HG03103 (cell line): ENCODE measurements at regions not wholly inside any gene's neighbourhood (a gene's known extent, or its start where the extent isn't known, plus 50 kb on each side); places are given as distances from the start of the nearest gene placed in this dataset.

Source experiments
- ATAC-seq: cut with Tn5 transposase; IDR thresholded peaks from one replicate; pipeline ENCODE4 v1.9.1; 2021; ENCODE audit warnings: low read depth; ENCODE audit not compliant: unreplicated experiment

DNA sequence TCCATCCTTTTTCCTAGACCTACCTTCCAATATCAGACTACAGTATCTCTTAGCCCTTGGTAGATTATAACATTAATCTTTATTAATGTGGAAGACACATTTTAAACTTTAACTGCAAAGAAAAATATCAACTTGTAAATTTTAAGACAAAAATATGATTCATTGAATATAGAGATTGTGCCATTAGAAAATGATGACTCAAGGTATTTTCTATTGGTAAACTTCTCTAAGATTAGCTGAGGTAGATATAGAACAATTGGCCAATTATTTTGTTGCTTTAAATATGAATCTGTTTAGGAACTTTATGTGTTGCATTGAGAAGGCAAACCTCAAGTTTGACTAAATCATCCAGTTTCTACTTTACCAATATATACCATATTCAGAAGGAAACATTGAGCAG, 604.7 kb downstream of the CBLN2 start:
- ATAC-seq, result no peak

DNA sequence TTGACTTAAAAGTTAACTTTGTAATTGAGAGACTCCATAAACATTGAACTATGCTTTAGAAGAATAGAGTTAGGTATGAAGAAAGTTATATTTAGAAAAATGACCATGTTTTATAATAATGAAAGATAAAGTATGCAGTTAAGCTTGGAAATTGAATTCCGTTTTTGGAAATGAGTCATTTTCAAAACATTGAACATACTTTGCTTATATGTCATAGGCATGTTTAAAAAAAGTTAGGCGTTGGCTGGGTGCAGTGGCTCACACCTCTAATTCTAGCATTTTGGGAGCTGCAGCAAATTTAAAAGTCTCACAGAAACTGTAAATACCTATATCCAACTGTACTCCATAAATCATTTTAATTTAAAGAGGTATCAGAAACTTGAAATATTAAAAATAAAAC, 607.4 kb downstream of the CBLN2 start:
- ATAC-seq, result no peak

DNA sequence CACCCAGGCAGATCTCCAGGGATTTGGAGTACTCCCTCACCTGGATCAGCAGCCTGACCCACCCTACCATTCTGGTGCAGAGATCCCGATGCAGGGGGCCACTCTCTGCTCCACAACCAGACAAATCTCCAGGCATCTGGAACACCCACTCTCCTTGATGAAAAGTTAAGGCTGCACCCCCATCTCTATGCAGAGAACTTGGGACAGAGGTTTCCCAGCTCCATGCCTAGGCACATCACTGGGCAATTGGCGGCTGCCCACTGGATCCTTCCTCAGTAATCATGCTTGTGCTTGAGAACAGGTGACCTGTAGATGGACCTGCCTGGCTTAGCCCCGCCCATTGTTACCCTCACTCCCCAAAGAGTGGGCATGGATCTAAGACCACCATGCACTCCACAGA, 624.9 kb downstream of the CBLN2 start:
- no peak for ATAC-seq

DNA sequence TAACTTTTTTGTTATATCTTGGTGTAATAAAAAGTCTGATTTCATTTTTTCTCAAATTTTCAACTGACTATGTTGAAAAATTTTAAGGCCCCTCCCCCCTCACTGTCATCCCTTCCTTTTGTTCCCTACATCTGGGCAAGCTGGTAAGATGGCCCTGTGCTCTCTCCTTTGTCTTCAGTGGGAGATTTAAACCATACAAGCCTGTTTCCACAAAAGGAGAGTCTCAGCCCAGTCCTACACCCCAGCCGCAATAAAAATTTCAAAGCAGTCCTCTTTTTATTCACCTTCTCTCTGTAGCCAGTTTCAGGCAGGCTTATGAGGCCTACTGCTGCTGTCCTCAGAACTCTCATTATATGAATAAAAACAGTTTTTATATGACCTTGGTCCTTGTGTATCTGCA, 630.5 kb downstream of the CBLN2 start:
- ATAC-seq, result no peak

DNA sequence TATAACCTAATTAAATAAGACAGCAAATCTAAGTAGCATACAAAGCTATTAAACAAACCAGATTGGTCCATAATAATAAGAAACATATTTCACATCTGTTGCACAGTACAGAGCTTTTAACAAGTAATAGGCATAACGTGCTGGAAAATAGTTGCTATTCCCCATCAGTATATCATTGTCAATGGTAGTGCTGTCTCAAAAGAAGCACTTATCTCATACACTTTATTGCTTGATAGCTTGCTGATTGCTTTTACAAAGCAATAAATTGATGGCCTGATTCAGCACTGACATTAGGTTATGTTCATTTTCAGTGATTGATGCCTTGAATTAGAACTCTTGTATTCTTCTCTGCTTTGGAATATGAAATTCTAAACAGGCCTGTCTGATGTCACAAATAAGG, 641.7 kb downstream of the CBLN2 start:
- ATAC-seq, result no peak

DNA sequence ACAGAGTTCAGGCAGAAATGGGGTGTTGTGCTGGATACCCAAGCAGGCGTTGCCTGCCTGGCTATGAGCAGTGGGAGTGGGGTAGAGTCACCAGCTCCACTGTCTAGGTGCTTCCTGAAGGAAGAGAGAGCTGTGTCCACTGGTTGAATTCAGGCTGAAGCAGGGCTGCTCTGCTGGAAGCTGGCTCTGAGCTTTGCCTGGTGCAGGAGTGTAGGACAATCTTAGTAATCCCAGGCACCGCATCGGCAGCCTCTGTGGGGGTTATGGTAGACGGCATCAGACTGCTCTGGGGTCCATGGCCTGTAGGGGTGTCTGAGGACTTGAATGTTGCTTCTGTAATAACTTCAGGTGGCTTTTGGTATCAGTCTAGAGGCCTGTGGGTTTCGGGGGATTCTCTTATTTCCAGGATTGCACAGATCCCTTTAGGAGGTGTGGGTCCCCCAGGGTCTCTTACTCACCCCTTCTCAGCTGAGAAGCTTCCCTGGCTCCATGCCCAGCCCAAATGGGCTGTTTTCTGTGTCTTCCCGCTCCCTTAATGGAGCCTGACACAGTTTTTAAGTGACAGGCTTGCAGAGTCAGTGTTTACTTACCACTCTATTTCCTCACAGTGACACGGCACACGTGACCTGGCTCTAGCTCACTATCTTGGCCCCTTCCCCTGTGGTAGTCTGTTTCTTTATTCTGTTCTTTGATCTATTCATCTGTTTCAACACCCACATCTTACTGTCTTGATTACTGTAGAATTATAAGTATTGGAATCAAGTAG, 644.3 kb downstream of the CBLN2 start:
- ATAC-seq, result no peak

DNA sequence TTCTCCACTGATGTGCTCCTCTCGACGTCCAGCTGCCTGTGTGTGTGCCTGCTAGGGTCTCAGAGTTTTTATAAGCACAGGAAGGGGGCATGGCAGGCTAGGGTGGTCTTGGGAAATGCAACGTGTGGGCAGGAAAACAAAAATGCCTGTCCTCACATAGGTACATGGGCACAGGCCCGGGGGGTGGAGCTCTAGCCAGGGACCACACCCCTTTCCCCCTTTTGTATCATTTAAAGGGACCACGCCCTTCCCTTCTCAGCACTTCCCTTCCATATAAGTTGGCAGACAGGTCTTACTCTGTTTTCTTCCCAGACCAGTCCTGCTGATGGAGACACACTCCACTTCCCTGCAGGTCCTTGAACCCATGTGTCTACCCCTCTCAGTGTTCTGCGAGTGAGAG, 645.0 kb downstream of the CBLN2 start:
- ATAC-seq, result no peak

DNA sequence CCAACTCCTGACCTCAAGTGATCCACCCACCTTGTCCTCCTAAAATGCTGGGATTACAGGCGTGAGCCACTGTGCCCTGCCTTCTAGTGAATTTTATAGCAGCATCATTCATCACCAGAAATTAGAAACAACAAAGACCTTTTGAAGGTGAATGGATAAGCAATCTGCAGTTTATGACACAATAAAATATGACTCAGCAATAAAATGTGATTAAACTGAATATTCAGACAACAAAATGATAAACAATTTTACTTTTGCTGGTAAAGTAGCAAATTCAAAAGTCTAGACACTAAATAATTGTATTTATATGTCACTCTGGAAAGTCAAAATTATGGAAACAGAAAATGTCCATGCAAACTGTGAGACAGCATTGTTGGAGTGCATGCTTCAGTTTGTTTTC, 656.6 kb downstream of the CBLN2 start:
- ATAC-seq, result no peak

DNA sequence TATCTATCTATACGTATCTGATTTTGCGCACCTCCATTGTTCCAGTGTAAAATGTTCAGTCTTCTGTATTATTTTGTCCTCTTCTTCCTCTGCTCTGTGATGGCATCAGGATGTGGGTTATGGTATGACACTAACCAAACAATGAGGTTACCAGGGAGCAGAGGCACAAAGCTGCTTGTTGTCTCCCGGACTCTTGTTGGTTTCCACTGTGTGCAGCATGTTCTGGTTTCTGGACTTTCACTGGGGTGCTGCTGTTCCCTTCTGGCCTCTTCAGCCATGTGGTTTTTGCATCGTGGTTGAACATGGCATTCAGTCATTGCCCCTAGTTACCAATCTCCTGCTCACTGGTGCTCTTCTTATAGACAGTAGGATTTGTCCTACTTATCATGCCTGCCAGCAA, 665.9 kb downstream of the CBLN2 start:
- ATAC-seq, result no peak

DNA sequence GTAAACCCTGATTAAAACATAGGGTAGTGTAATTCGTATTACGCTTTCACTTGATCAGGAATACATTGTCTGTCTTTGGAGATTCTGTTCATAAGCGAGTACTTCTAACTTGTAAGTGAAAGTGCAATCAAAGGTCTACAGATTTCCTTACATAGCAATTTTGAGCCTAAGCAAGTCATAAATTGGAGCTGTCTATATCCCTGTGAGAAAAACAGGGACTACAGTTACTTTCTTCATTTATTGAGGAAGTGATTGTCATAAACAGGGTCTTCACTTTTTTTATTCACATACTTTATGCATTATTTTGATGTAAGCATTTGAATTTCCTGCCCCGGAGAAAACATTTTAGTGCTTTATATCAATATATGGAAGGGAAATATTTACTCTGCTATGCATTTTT, 670.4 kb downstream of the CBLN2 start:
- ATAC-seq, result no peak

DNA sequence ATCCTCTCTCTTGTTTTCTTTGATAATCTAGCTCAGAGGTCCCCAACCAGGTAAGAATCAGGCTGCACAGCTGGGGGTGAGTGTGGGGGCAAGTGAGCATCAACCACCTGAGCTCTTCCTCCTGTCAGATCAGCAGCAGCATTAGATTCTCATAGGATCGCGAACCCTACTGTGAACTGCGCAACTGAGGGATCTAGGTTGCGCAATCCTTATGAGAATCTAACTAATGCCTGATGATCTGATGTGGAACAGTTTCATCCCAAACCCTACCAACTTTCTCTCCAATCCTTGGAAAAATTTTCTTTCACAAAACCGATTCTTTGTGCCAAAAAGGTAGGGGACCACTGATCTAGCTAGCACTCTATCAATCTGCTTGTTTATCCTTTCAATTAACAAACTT, 678.3 kb downstream of the CBLN2 start:
- ATAC-seq, result no peak

DNA sequence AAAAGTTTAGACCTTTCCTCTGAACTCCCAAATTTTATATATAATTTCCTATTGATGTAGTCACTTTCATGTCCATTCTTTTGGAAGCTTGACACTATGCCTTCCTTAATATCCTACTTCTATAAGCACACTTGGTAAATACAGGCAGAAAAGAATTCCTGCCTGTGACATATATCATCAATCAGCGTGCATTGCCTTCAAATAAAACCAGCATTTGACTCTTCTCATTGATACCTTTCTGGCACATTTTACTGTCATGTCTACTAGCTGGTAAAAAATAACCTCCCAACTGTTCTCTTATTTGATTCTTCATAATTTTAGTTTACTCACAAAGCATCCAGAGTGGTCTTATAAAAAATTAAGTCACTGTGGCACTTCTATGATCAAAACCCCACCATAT, 693.5 kb downstream of the CBLN2 start:
- no peak for ATAC-seq

DNA sequence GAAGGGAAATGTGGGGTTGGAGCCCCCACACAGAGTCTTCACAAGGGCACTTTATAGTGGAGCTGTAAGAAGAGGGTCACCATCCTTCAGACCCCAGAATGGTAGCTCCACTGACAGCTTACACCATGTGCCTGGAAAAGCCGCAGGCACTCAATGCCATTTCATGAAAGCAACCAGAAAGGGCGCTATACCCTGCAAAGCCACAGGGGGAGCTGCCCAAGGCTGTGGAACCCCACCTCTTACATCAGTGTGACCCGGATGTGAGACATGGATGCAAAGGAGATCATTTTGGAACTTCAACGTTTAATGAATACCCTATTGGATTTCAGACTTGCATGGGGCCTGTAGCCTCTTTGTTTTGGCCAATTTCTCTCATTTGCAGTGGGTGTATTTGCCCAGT, 694.7 kb downstream of the CBLN2 start:
- no peak for ATAC-seq

DNA sequence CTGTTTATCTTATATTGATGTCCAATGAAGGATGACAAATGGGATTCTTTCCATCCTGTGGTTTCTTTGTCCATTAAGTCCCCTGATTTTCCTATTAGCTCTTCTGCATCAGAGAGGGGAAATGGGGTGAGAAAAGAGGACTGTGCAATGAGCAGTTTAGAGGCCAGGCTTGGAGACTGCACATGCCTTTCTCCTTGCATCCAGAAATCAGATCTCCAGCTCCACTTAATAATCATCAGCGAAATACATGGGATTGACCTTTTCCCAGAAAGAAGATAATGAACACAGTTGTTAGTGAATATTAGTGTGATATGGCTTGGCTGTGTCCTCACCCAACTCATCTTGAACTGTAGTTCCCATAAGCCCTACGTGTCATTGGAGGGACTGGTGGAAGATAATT, 697.4 kb downstream of the CBLN2 start:
- ATAC-seq, result no peak

DNA sequence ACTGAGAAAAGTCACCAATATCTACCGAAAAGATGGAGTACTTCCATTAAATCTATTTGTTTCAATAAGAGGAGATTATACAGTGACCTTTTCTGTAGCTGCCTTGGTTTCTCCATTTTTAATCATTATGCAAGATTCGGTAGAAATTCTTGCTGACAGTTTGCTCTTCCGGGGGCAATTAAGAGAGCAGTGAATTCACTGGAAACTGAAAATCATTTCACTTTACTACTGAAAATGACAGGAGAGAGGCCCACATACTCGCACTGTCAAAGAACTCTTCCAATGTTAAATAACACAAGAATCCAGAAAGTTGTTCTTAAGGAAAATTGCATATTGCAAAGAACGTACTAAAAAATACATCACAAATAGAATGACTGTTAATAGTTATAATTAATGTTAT, 699.3 kb downstream of the CBLN2 start:
- no peak for ATAC-seq

DNA sequence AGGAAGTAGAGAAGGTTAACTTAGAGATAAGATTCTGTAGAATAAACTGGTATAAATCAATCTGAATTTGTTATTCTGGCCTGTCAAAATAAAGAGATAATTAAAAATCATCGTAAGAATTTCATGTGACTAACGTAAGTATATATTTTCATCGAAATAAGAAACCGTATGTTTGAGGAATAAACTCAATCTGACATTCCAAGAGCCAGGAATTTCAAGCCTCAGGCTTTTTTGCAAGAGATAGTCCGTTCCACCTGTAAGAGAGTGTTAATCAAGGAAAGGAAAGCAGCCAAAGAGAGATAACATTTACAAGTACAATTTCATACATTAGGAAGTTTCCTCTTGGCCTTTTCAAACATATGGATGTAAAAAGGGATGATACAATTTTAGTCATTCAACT, 701.5 kb downstream of the CBLN2 start:
- ATAC-seq, result no peak

DNA sequence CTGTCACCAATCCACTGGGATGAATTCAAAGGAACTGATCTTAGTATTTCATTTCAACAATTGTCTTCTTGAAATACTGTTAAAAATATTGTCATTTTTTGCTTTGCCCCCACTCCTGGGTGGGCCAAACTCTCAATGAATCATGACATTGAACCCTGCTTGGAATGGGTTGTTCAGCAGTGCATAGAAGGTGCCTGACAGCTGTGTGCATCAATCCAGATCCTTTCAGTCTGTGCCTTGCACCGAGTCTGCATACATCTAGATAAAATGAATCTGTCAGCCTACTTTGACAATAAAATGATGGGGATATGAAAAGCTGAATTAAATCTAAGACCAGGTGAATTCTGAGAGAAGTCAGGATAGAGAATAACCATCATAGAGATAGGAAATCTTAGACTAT, 706.6 kb downstream of the CBLN2 start:
- ATAC-seq, result no peak

DNA sequence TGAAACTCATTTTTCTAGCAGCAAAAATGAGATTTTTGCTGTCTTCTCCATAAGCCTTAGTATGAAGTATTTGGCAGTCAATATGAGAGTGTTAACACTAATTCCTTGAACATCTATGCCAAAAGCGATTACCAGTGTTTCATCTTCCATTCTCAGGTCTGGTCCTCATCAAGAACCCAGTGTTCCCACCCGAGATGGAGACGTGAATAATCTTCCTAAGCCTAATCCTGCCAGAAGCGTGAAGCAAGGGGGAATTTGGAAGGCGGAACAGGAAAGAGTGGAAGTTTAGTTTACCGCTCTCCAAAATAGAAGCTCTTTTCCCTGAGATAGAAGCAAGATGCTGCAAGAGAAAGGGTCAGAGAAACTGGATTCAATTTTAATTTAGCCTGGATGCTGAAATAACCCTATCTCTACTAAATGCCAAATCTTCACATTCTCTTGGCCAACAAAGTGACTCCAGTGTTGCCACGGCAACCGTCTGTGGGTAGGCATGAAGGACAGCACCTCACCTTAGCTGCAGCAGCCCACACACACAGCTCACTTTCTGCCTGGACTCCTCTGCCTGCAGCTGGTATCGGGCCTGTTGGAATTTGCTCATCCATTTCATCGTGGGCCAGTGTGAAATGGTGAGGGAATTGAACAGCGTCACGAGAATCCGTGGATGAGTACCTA, 711.1 kb downstream of the CBLN2 start:
- ATAC-seq, result no peak

DNA sequence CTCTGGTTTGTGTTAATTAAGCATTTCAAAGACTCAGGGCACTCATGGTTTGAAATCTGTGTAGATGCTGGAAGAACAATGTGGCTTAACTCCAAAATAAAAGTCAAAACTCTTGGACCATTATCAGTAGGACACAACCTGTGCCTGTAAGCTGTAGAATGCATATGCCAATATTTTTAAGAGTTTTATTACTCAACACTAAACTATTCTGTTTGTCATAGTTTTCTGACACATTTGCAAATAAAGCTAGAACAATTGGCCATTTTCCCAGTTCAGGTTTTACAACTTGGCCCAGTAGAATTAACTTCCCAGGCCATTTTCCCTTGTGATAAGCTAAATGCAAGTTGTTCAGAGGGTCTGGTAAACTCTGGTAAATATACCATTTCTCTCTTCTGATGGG, 713.1 kb downstream of the CBLN2 start:
- no peak for ATAC-seq

DNA sequence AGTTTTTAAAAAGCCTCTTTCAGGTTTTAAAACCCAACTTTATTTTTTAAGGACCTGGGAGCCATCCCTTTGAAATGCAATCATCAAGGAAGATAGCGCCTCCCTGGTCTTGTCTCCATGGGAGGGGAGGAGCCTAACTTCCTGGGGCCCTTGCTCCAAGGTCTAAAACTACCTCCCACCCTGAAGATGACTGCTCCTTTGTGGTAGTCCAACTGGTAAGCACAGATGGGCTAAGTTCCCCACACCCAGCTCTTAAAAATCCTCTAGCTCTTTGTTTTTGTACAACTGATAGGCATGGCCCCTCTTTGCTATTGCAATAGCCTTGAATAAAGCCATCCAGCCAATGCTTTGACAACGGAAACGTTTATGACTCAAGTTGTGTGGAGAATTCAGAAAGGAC, 716.8 kb downstream of the CBLN2 start:
- ATAC-seq, result no peak

DNA sequence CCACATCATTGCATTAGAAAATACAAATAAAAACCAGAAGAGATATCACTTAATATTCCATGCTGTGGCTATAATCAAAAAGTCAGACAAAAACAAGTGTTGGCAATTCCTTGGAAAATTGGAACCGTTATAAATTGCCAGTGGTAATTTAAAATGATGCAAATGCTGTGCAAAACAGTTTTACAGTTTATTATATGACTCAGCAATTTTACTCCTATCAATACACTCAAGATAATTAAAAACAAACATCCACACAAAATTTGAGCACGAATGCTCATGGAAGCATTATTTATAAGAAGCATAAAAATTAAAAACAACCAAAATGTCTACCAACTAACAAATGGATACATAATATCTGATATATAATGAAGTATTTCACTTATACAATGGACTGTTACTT, 728.8 kb downstream of the CBLN2 start:
- ATAC-seq, result no peak

DNA sequence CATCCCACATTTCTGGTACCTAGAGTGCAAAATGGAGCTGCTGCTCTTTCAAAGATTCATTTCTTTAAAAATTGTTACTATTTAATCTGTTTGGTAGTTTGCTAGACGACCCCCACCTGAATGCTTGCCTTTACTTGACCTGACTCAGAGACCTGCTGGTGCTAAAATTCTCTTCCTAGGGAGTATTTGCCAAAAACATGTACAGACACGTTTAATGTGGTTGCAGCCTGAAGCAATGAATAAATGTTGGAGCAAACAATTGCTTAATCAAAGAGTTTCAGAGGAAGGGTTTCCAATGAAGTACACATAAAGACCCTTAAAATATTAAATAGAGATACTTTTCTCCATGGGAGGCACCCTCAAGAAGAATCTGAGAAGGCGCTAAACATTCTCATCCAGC, 734.4 kb downstream of the CBLN2 start:
- ATAC-seq, result no peak

DNA sequence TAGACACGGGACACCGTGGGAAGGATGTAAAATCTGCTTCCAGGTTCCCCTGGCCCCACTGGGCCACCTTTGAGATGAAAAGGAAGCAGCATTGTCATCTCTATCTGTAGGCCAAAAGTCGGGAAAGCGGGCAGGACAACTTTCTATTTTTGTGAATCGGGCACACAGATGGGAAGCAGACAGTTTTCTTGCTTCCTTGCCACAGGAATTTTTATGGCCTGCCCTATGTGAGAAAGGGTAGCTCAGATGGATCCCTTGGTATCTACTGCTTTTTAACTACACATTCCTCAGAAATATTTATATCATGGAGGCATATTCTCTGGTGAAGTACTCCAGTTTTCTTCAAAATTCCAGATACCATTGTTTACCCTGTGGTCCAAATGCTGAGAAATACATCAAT, 735.5 kb downstream of the CBLN2 start:
- ATAC-seq, result no peak
